ENCODE measurements at regions not wholly inside any gene's neighbourhood (a gene's known extent, or its start where the extent isn't known, plus 50 kb on each side); places are given as distances from the start of the nearest gene placed in this dataset.
A peak's percentile ranks its signal among the peaks of the same experiment; 100 is the strongest.

DNA sequence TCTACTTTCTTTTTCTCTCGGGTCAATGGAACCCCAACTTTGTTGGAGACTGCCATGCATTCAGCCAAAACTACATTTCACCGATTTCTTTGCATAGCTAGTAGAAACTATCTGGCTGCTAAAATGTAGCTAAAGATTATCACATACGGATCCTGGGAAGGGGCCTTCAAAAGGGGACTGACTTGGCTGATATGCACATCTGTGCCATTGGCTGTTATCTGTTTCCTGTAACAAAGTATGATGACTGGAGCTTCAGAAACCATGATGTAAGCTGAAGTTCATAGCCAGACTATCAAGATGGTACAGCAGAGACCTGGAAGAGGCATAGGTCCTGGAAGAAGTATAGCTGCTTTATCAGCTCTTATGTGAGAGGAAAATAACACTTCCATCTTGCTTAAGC, 179.1 kb downstream of the NSUN3 start:
- H3K36me3 Mint-ChIP-seq (ENCODE audit: low read depth): no peaks in the 10 kb centered on the region
- no peaks in the 10 kb centered on the region for H3K27me3 Mint-ChIP-seq
- DNase-seq: no peak
- H3K27ac Mint-ChIP-seq: no peak overlapping the region
- H3K4me3 Mint-ChIP-seq: no peak overlapping the region
- intact Hi-C loops (cut with micrococcal nuclease): no loop called here
- no peaks in the 10 kb centered on the region for H3K9me3 Mint-ChIP-seq
- H3K4me1 Mint-ChIP-seq: no peaks in the 10 kb centered on the region

DNA sequence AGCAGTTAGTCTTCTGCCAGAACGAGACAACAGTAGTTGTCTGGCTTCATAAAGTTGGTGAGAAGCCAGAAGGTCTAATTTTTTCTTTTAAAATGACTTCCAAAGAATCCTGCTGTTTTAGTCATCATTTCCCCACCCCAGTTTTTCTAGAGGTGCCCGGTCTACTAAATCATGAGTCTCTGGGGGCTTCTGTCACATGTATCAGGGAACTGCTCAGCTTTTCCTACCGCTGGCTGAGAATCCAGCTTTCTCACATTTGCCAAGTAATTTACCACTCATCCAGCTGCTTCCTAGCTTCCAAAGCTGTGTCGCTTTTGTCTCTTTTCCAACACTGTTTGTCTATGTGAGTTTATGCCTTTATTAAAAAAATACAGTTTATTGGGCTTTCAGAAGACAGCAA, 183.3 kb downstream of the NSUN3 start:
- no peaks in the 10 kb centered on the region for H3K36me3 Mint-ChIP-seq (ENCODE audit: low read depth)
- H3K27me3 Mint-ChIP-seq: no peaks in the 10 kb centered on the region

DNA sequence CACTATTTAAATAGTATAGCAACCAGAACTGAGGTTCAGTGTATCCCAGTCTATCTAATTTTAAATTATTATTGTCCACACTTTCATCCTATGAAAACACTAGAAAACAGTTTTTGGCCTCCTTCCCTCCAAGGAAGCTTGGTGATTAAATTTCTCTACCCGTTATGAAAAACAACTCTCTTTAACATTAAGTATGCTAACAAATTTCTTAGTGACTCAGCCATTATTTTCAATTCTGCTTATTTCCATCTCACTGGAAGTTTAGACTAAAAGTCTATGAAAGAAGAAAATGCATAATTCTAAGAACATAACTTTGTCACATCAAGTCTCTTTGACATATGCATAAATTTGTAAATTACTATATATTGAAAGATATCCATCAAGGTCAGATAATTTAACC, 185.2 kb downstream of the NSUN3 start:
- Mint-ChIP-seq H3K36me3 (ENCODE audit: low read depth) (no peaks in the 10 kb centered on the region), H3K9me3 (no peaks in the 10 kb centered on the region), H3K4me3 (no peak overlapping the region), H3K27ac (no peak overlapping the region), H3K27me3 (no peaks in the 10 kb centered on the region), H3K4me1 (no peaks in the 10 kb centered on the region)
- intact Hi-C loops (cut with micrococcal nuclease): loop anchor here (2.0 kb wide), 1 partner anchor 243 kb away; no protein-coding TSS in a partner anchor
- DNase-seq: no peak

More for the DNA sequence above, 183.3 kb downstream of the NSUN3 start:
- intact Hi-C loops (cut with micrococcal nuclease): no loop called here
- H3K9me3 Mint-ChIP-seq: no peaks in the 10 kb centered on the region
- no peak for DNase-seq
- H3K4me1 Mint-ChIP-seq: no peaks in the 10 kb centered on the region
- H3K27ac Mint-ChIP-seq: no peak overlapping the region
- no peak overlapping the region for H3K4me3 Mint-ChIP-seq

DNA sequence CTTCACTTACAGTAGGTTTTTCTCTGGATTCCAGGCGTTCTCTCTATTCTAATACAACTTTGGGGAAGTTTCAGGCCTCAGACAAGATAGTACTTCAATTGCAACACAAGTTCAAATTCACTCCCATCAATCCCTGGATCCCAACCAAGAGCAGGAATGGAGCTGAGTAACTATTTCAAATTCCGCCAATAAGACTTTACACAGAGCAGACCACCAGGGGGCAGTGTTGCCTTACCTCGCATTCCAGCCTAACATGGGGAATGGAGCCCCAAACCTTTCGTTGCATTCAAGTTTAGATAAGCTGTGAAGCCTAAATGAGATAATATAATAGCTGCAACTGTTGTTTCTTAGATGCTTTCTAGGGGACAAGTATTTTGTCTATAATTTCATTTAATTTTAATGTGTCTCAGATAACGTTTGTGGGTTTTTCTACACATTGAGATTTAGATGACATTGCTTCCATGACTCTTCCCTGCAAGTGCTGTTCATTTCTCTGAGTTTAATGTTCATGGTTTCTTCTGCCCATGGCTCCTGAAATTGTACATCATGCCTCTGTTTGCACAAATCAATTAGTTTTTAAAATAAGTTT, 186.7 kb downstream of the NSUN3 start:
- H3K9me3 Mint-ChIP-seq: no peaks in the 10 kb centered on the region
- H3K4me1 Mint-ChIP-seq: no peaks in the 10 kb centered on the region
- DNase-seq: peak; percentile 88
- no peaks in the 10 kb centered on the region for H3K27me3 Mint-ChIP-seq
- intact Hi-C loops (cut with micrococcal nuclease): loop anchor here (2.0 kb wide), 1 partner anchor 245 kb away; no protein-coding TSS in a partner anchor
- no peak overlapping the region for H3K27ac Mint-ChIP-seq
- no peaks in the 10 kb centered on the region for H3K36me3 Mint-ChIP-seq (ENCODE audit: low read depth)
- no peak overlapping the region for H3K4me3 Mint-ChIP-seq

DNA sequence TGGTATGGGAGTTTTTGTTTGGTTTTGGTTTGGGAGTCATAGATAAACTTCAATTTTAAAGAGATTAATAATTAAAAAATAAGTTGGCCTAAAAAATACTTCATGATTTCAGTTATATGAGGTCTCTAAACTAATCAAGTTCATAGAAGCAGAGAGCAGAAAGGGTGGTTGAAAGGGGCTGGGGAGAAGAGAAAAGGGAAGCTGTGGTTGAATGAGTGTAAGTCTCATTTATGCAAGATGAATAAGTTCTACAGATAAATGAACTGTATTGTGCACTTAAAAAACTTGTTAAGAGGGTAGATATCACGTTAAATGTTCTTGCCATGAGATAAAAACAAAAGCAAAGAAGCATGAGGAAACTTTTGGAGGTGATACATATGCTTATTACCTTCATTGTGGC, 188.7 kb downstream of the NSUN3 start:
- intact Hi-C loops (cut with micrococcal nuclease): no loop called here
- no peak overlapping the region for H3K27ac Mint-ChIP-seq
- no peaks in the 10 kb centered on the region for H3K4me1 Mint-ChIP-seq
- no peak for DNase-seq
- no peaks in the 10 kb centered on the region for H3K9me3 Mint-ChIP-seq
- H3K27me3 Mint-ChIP-seq: no peaks in the 10 kb centered on the region
- H3K36me3 Mint-ChIP-seq (ENCODE audit: low read depth): no peaks in the 10 kb centered on the region
- no peak overlapping the region for H3K4me3 Mint-ChIP-seq

DNA sequence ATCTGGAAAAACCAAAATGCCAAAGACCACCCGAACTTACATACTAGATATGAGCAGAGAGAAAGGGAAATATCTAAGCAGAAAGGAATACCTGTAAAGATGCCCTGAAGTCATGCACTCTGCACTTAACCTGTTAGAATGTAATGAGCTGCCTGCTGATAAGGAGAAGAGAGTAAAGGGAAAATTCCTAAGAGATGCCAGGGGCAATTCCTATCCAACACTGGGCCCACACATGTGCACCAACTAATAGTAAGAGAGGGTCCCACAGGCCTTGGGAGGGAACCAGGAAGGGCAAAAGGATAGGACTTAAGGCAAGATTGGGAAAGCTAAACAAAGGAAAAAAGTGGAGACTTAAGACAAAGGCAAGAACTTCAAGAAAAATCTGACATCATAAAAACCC, 189.5 kb downstream of the NSUN3 start:
- no peaks in the 10 kb centered on the region for H3K36me3 Mint-ChIP-seq (ENCODE audit: low read depth)
- no peaks in the 10 kb centered on the region for H3K9me3 Mint-ChIP-seq
- no peaks in the 10 kb centered on the region for H3K27me3 Mint-ChIP-seq
- no peak overlapping the region for H3K27ac Mint-ChIP-seq
- H3K4me3 Mint-ChIP-seq: no peak overlapping the region
- intact Hi-C loops (cut with micrococcal nuclease): no loop called here
- DNase-seq: no peak
- H3K4me1 Mint-ChIP-seq: no peaks in the 10 kb centered on the region

DNA sequence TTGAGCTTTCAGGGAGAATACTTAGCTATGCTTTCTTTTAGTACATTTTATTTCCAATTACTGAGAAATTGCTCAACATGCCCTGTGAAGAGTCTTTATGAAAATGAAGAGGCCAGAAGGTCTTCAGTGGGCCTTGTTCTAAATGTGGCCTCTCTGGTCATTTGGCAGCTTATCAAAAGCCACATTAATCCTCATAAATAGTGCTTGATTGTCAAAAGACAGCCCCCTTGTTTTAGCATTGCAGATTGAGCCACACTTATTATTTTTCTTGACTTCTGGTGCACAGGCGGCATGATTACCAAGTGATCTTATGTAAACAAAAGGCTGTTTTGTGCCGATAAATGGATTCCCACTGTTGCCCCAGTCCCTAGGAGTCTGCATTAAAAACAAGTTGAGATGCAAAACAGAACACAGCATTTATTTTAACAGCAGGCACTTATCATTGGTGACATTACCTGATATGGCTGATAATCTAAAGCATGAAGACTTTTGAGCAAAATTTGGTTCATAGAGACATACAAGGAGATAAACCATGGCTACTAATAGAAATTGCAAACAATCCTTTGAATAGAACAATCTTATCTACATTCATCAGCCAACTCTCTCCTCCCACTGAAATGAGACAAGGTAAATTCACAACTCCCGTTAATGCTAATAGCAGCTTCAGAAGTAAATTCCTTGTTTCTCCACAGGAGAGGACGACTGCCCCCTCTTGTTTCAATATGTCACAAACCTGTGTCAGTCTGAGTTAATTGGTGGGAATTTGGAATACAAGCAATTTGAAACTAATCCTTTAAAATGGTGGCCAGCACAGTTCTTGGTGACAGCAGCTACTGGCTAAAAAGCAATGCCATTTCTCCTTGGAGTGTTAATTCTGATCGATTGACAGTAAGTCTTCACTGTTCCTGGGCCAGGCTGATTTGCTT, 194.3 kb downstream of the NSUN3 start:
- Mint-ChIP-seq H3K27me3 (no peaks in the 10 kb centered on the region), H3K4me1 (no peaks in the 10 kb centered on the region), H3K36me3 (ENCODE audit: low read depth) (no peaks in the 10 kb centered on the region), H3K27ac (no peak overlapping the region), H3K9me3 (no peaks in the 10 kb centered on the region), H3K4me3 (no peak overlapping the region)
- intact Hi-C loops (cut with micrococcal nuclease): no loop called here
- no peak for DNase-seq

DNA sequence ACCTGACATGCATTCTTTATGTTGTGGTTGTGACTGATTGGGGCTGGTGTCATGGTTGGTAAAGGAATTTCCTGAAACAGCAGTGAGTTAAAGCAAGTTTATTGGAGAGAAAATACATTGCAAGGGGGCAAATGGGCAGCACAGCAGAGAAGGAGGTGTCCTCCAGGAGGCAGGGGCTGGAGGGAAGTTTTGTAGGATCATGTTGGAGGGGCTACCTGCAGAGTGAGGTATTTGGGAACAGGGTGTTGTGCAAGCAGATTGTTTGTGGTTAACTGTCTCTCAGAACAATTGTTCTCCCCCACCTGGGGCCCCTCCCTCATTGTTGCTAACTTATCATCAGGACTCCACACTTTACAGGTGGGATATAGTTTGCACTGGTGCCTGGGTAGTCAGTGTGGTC, 196.0 kb downstream of the NSUN3 start:
- H3K4me1 Mint-ChIP-seq: no peaks in the 10 kb centered on the region
- H3K27ac Mint-ChIP-seq: no peak overlapping the region
- H3K27me3 Mint-ChIP-seq: no peaks in the 10 kb centered on the region
- no peak for DNase-seq
- no peaks in the 10 kb centered on the region for H3K36me3 Mint-ChIP-seq (ENCODE audit: low read depth)
- no peak overlapping the region for H3K4me3 Mint-ChIP-seq
- H3K9me3 Mint-ChIP-seq: no peaks in the 10 kb centered on the region
- intact Hi-C loops (cut with micrococcal nuclease): no loop called here

DNA sequence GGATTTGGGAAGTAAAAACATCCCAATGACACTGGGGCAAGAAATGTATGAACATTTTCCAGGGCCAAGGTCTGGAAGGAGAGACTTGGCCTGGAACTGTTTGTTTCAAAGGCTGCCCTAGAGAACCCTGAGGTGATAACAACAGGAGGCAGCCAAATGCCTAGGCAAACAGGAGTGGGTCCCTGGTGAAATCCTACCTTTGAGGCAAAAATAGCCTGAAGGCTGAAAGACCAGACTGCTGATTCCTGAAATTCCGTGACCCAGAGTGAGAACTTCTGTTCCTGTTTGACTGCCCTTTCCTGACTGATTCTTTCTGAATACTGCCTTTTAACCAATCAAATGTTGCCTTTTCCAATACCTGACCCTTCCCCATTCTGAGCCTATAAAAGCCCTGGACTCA, 196.4 kb downstream of the NSUN3 start:
- Mint-ChIP-seq H3K4me3 (no peak overlapping the region), H3K27me3 (no peaks in the 10 kb centered on the region), H3K27ac (no peak overlapping the region), H3K4me1 (no peaks in the 10 kb centered on the region), H3K9me3 (no peaks in the 10 kb centered on the region), H3K36me3 (ENCODE audit: low read depth) (no peaks in the 10 kb centered on the region)
- intact Hi-C loops (cut with micrococcal nuclease): no loop called here
- DNase-seq: no peak

DNA sequence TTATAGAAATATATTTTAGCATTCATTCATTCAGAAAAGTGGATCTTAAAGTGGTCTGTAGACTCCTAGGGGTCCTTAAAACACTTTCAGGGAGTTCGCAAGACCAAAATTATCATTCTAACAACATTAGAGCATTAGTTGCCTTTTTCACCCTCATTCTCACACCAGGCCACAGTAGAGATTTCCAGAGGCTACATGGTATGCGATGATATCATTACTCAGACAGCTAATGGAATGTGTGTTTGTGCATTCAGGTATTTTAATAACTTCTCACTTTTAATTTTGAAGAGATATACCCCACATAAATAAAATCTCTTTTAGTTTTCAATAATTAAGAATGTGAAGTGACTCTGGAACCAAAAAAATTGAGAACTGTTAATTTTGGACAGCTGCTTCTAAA, 206.9 kb downstream of the NSUN3 start:
- Mint-ChIP-seq H3K4me3 (no peak overlapping the region), H3K27ac (no peak overlapping the region), H3K27me3 (no peaks in the 10 kb centered on the region), H3K4me1 (no peaks in the 10 kb centered on the region), H3K36me3 (ENCODE audit: low read depth) (no peaks in the 10 kb centered on the region), H3K9me3 (no peaks in the 10 kb centered on the region)
- intact Hi-C loops (cut with micrococcal nuclease): no loop called here
- DNase-seq: no peak

DNA sequence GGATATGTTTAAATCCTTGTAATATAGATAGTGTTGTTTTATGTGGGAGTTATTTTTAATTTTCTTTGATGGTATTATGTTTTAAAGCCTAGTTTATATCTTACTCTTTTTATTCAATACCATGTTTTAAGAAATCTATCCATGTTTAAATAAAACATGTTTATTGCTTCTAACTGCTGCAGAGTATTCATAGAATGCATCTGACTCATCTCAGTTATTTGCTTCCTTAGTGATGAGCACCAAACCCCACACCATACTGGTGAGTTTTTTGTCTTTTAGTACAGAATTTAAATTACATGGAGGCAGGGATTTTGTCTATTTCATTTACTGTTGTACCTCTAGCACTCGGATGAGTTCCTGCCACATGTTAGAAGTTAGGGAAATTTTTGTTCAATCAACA, 209.2 kb downstream of the NSUN3 start:
- intact Hi-C loops (cut with micrococcal nuclease): no loop called here
- Mint-ChIP-seq H3K4me1 (no peaks in the 10 kb centered on the region), H3K4me3 (no peak overlapping the region), H3K9me3 (no peaks in the 10 kb centered on the region), H3K27me3 (no peaks in the 10 kb centered on the region), H3K27ac (no peak overlapping the region), H3K36me3 (ENCODE audit: low read depth) (no peaks in the 10 kb centered on the region)
- no peak for DNase-seq

DNA sequence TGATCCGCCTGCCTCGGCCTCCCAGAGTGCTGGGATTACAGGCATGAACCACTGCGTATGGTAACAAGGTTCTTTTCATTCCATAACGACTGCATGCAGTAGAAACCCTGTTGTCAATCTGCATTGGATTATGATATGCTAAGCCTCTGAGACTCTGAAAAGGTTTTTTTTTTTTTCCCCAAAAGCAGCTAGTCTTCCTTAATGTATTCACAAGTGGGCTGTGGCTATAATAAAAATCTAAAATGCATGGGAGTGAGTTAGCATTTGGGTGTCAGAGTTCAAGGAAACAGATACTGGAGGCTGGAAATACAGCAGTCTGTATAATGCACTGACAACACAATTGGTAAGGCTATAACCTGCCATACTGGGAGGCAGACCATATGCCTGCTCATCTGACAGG, 218.1 kb downstream of the NSUN3 start:
- no peaks in the 10 kb centered on the region for H3K4me1 Mint-ChIP-seq
- intact Hi-C loops (cut with micrococcal nuclease): no loop called here
- H3K9me3 Mint-ChIP-seq: no peaks in the 10 kb centered on the region
- H3K36me3 Mint-ChIP-seq (ENCODE audit: low read depth): no peaks in the 10 kb centered on the region
- DNase-seq: no peak
- H3K4me3 Mint-ChIP-seq: no peak overlapping the region
- H3K27ac Mint-ChIP-seq: no peak overlapping the region
- H3K27me3 Mint-ChIP-seq: no peaks in the 10 kb centered on the region

DNA sequence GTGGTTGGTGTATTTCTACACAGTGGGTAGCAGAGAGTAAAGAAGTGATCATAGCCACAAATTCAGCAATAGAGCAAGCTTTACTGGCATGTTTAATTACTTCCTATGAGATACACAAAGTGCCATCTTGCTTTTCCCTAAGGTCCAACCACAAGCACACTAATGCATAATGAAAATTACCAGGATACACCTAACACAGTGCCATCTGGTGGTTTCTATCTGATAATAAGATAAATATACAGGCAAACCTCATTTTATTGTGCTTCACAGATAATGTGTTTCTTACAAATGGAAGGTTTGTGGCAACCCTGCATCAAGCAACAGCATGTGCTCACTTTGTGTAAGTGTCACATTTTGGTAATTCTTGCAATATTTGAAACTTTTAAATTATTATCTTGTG, 223.0 kb downstream of the NSUN3 start:
- Mint-ChIP-seq H3K4me1 (no peaks in the 10 kb centered on the region), H3K27me3 (no peaks in the 10 kb centered on the region), H3K27ac (no peak overlapping the region), H3K36me3 (ENCODE audit: low read depth) (no peaks in the 10 kb centered on the region), H3K4me3 (no peak overlapping the region), H3K9me3 (no peaks in the 10 kb centered on the region)
- intact Hi-C loops (cut with micrococcal nuclease): no loop called here
- DNase-seq: no peak

DNA sequence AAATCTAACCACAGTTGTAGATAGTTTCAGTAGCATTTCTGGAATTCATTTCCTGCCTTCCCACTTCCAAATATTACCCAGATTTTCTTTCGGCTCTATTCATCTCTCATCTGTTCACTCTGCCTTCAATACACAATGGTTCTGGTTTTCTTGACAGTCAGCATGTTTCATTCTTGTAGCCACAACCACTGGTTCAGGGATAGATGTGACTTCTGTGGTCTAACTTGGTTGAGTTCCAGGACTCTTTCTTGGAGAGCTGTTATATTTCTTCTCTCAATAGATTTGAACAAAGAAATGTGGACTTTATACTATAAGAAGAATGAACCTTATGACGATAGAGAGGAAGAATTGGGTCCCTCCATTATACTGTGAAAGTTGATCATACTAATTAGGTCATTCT, 228.8 kb downstream of the NSUN3 start:
- intact Hi-C loops (cut with micrococcal nuclease): no loop called here
- DNase-seq: no peak
- Mint-ChIP-seq H3K4me1 (no peaks in the 10 kb centered on the region), H3K27me3 (no peaks in the 10 kb centered on the region), H3K36me3 (ENCODE audit: low read depth) (no peaks in the 10 kb centered on the region), H3K27ac (no peak overlapping the region), H3K9me3 (no peaks in the 10 kb centered on the region), H3K4me3 (no peak overlapping the region)
